Panc1 (cell line): ENCODE measurements at regions not wholly inside any gene's neighbourhood (a gene's known extent, or its start where the extent isn't known, plus 50 kb on each side); places are given as distances from the start of the nearest gene placed in this dataset.

Source experiments
- ATAC-seq: fragments of 200-7000 bp; cut with Tn5 transposase; 2 replicates; pipeline ENCODE4 v1.9.1; 2020; ENCODE audit warnings: mild to moderate bottlenecking, moderate library complexity
- BruUV-seq: library from RNA; stranded (reverse); fragments of 400-500 nt; replicated peaks from 2 replicates; lab custom pipeline; 2021; lab: Mats Ljungman, UMichigan
- CTCF ChIA-PET: fragments of 300-600 bp; sonication (Branson Sonifier 250); formaldehyde crosslinking; loops from one replicate; lab custom pipeline; 2022; ENCODE audit warnings: antibody characterized with exemption; lab: Charles Lee
- POLR2A ChIA-PET: fragments of 300-600 bp; sonication (Branson Sonifier 250); formaldehyde crosslinking; loops from one replicate; lab custom pipeline; 2022; ENCODE audit warnings: antibody characterized with exemption; lab: Charles Lee
- DNase-seq: peaks from one replicate; pipeline ENCODE4 v3.0.0-alpha.2; 2010; ENCODE audit warnings: low read depth, low spot score
- H3K27ac ChIP-seq: 2 replicates; pipeline ENCODE4 v1.5.1; 2011; ENCODE audit warnings: mild to moderate bottlenecking, low read length, inconsistent platforms
- H3K27me3 ChIP-seq: fragments of 200-500 bp; sonication (Bioruptor generic); 2 replicates; pipeline ENCODE4 v1.6.0; 2014; ENCODE audit warnings: low read length, inconsistent platforms; ENCODE audit not compliant: control insufficient read depth, insufficient read depth
- H3K36me3 ChIP-seq: fragments of 200-500 bp; sonication (Bioruptor generic); 2 replicates; pipeline ENCODE4 v1.5.1; 2014; ENCODE audit warnings: inconsistent platforms, mild to moderate bottlenecking, low read length, moderate library complexity; ENCODE audit not compliant: control insufficient read depth, insufficient read depth
- H3K4me1 ChIP-seq: 2 replicates; pipeline ENCODE4 v1.5.1; 2011; ENCODE audit warnings: inconsistent platforms, mild to moderate bottlenecking, low read length, moderate library complexity; ENCODE audit not compliant: control insufficient read depth, insufficient read depth
- H3K4me3 ChIP-seq, 2 experiments: 2 replicates each; pipeline ENCODE4 v1.5.1; 2011 to 2012; ENCODE audit warnings: low read depth in 2 of 2, low read length in 2 of 2, mild to moderate bottlenecking in 2 of 2, inconsistent platforms in 1 of 2, moderate library complexity in 1 of 2
- H3K9me3 ChIP-seq: fragments of 200-500 bp; sonication (Bioruptor generic); 2 replicates; pipeline ENCODE4 v1.5.1; 2014; ENCODE audit warnings: low read depth, mild to moderate bottlenecking, inconsistent platforms, low read length, moderate library complexity; ENCODE audit not compliant: control insufficient read depth, insufficient read depth
- POLR2AphosphoS5 ChIP-seq: IDR thresholded peaks from 2 replicates; pipeline ENCODE4 v1.6.1; 2012; ENCODE audit warnings: mild to moderate bottlenecking, low read depth, low read length, moderate library complexity
- REST ChIP-seq, 2 experiments: IDR thresholded peaks; 2 replicates each; pipeline ENCODE4 v1.6.1; 2011 to 2012; ENCODE audit warnings: low read depth in 2 of 2, control low read depth in 1 of 2, low read length in 1 of 2, mild to moderate bottlenecking in 1 of 2, moderate library complexity in 1 of 2; ENCODE audit not compliant: insufficient read depth in 1 of 2
- SIN3A ChIP-seq: IDR thresholded peaks from 2 replicates; pipeline ENCODE4 v1.6.1; 2012; ENCODE audit warnings: low read depth, mild to moderate bottlenecking, low read length, moderate library complexity, borderline replicate concordance; ENCODE audit not compliant: insufficient read depth
- TCF7L2 ChIP-seq: IDR thresholded peaks from 2 replicates; pipeline ENCODE4 v1.6.1; 2011; ENCODE audit warnings: mild to moderate bottlenecking, low read depth, low read length, inconsistent platforms
- in situ Hi-C: cut with HindIII; loops from 2 replicates; pipeline ENCODE4 v1.10.0; 2016; ENCODE audit warnings: low sequenced_read_pairs, low pct_unique_long_range_greater_than_20kb
- intact Hi-C: fragments of 100-400 bp; cut with micrococcal nuclease; formaldehyde crosslinking; loops from one replicate; pipeline ENCODE4 v1.10.0; 2022; ENCODE audit not compliant: unreplicated experiment
- TF ChIP-seq, protein P1 (sequence below): fragments of 450-650 bp; IDR thresholded peaks from 2 replicates; pipeline ENCODE4 v1.5.1; 2017; ENCODE audit warnings: mild to moderate bottlenecking

DNA sequence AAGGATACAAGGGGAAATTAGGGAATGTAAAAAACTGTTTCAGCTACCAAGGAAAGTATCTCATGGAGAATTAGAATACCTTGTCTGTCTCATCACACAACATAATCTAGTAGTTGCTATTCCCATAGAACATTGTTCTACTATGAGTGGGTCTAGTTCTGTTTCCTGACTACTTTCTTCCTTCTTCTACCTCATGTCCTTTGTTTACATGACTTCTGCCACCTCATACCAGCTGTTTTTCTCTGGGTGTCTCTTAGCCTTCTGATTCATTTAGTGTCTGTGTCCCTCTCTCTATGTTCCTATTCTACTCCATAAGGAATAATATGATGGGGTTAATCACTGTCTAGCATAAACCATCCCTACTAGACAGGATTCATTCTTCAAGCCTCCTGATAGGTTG, 887.3 kb downstream of the DIAPH3 start:
- intact Hi-C loops = no loop called here
- Histone ChIP-seq H3K36me3 (no peaks in the 10 kb centered on the region), H3K4me3 (no peak overlapping the region), H3K9me3 (no peaks in the 10 kb centered on the region), H3K4me1 (no peaks in the 10 kb centered on the region), H3K27ac (no peak overlapping the region), H3K27me3 (no peaks in the 10 kb centered on the region)
- DNase-seq (no peak), ATAC-seq (no peak)
- CTCF ChIA-PET = no interaction called here
- POLR2A ChIA-PET = no interaction called here
- no peak for TF ChIP-seq REST (IDR thresholded peaks at IDR 0.05; ENCODE audit: insufficient read depth in 1 of 2, low read depth in 2 of 2, low read length in 1 of 2)
- TF ChIP-seq, protein P1, sequence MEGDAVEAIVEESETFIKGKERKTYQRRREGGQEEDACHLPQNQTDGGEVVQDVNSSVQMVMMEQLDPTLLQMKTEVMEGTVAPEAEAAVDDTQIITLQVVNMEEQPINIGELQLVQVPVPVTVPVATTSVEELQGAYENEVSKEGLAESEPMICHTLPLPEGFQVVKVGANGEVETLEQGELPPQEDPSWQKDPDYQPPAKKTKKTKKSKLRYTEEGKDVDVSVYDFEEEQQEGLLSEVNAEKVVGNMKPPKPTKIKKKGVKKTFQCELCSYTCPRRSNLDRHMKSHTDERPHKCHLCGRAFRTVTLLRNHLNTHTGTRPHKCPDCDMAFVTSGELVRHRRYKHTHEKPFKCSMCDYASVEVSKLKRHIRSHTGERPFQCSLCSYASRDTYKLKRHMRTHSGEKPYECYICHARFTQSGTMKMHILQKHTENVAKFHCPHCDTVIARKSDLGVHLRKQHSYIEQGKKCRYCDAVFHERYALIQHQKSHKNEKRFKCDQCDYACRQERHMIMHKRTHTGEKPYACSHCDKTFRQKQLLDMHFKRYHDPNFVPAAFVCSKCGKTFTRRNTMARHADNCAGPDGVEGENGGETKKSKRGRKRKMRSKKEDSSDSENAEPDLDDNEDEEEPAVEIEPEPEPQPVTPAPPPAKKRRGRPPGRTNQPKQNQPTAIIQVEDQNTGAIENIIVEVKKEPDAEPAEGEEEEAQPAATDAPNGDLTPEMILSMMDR = no peak
- no peak for TF ChIP-seq POLR2AphosphoS5
- no peak for TF ChIP-seq SIN3A
- no peak for TF ChIP-seq TCF7L2
- BruUV-seq = no TSS peak
- in situ Hi-C loops = no loop called here

DNA sequence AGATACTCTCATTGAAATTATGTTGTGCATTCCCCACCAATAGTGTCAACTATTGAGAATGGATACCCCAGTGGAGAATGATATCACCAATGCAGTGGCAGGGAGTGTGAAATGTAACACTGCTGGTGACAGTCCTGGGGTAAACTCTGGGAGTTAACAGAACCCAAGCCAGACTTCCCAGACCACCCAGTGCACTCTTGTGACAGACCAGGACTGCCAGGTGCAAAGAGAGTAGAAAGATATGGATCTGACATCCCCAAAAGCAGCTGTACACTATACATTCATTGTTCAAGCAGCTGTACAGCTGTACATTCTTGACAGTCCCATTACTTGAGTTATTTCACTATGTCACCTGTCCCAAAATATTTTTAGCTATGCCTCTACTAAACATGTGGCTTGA, 886.6 kb downstream of the DIAPH3 start:
- TF ChIP-seq SIN3A (no peak), POLR2AphosphoS5 (no peak), TCF7L2 (no peak), REST (IDR thresholded peaks at IDR 0.05; ENCODE audit: insufficient read depth in 1 of 2, low read depth in 2 of 2, low read length in 1 of 2) (no peak)
- TF ChIP-seq, protein P1 = no peak
- Histone ChIP-seq H3K36me3 (no peaks in the 10 kb centered on the region), H3K27ac (no peak overlapping the region), H3K27me3 (no peaks in the 10 kb centered on the region), H3K9me3 (no peaks in the 10 kb centered on the region), H3K4me3 (no peak overlapping the region), H3K4me1 (no peaks in the 10 kb centered on the region)
- ChIA-PET CTCF (no interaction called here), POLR2A (no interaction called here)
- in situ Hi-C loops (no loop called here), intact Hi-C loops (no loop called here)
- no peak for ATAC-seq
- DNase-seq = no peak
- BruUV-seq = no TSS peak
